ENCODE measurements at regions not wholly inside any gene's neighbourhood (a gene's known extent, or its start where the extent isn't known, plus 50 kb on each side); places are given as distances from the start of the nearest gene placed in this dataset.

GRCh38 chr1:195946500-195946899 is 661.7 kb downstream of the KCNT2 start:
- no peak overlapping the region for H3K27ac Mint-ChIP-seq
- no peaks in the 10 kb centered on the region for H3K27me3 Mint-ChIP-seq
- no peak for ATAC-seq
- H3K4me3 Mint-ChIP-seq, result no peak overlapping the region
- H3K4me1 Mint-ChIP-seq, result no peaks in the 10 kb centered on the region
- H3K9me3 Mint-ChIP-seq, result no peaks in the 10 kb centered on the region
- H3K36me3 Mint-ChIP-seq, result no peaks in the 10 kb centered on the region

GRCh38 chr1:195941795-195942194 is 666.4 kb downstream of the KCNT2 start:
- Mint-ChIP-seq H3K27me3 (no peaks in the 10 kb centered on the region), H3K4me1 (no peaks in the 10 kb centered on the region), H3K9me3 (no peaks in the 10 kb centered on the region), H3K4me3 (no peak overlapping the region), H3K36me3 (no peaks in the 10 kb centered on the region), H3K27ac (no peak overlapping the region)
- ATAC-seq, result no peak

GRCh38 chr1:195941314-195941713 is 666.9 kb downstream of the KCNT2 start:
- H3K4me3 Mint-ChIP-seq, result no peak overlapping the region
- H3K9me3 Mint-ChIP-seq, result no peaks in the 10 kb centered on the region
- H3K27ac Mint-ChIP-seq, result no peak overlapping the region
- no peaks in the 10 kb centered on the region for H3K27me3 Mint-ChIP-seq
- no peaks in the 10 kb centered on the region for H3K4me1 Mint-ChIP-seq
- no peak for ATAC-seq
- no peaks in the 10 kb centered on the region for H3K36me3 Mint-ChIP-seq

- Mint-ChIP-seq H3K27me3 (no peaks in the 10 kb centered on the region), H3K27ac (no peak overlapping the region), H3K4me1 (no peaks in the 10 kb centered on the region), H3K9me3 (no peaks in the 10 kb centered on the region), H3K4me3 (no peak overlapping the region), H3K36me3 (no peaks in the 10 kb centered on the region)
- ATAC-seq, result no peak
Measured at GRCh38 chr1:195939844-195940243, 668.4 kb downstream of the KCNT2 start.

- Mint-ChIP-seq H3K9me3 (no peaks in the 10 kb centered on the region), H3K27ac (no peak overlapping the region), H3K4me1 (no peaks in the 10 kb centered on the region), H3K27me3 (no peaks in the 10 kb centered on the region), H3K4me3 (no peak overlapping the region), H3K36me3 (no peaks in the 10 kb centered on the region)
- no peak for ATAC-seq
Measured at GRCh38 chr1:195934817-195935553, 673.3 kb downstream of the KCNT2 start.

GRCh38 chr1:195933835-195934234 is 674.4 kb downstream of the KCNT2 start:
- H3K9me3 Mint-ChIP-seq, result no peaks in the 10 kb centered on the region
- no peak overlapping the region for H3K4me3 Mint-ChIP-seq
- H3K27me3 Mint-ChIP-seq, result no peaks in the 10 kb centered on the region
- no peak overlapping the region for H3K27ac Mint-ChIP-seq
- H3K36me3 Mint-ChIP-seq, result no peaks in the 10 kb centered on the region
- H3K4me1 Mint-ChIP-seq, result no peaks in the 10 kb centered on the region
- ATAC-seq, result no peak

- H3K4me3 Mint-ChIP-seq, result no peak overlapping the region
- H3K36me3 Mint-ChIP-seq, result no peaks in the 10 kb centered on the region
- no peak for ATAC-seq
- H3K27ac Mint-ChIP-seq, result no peak overlapping the region
- H3K4me1 Mint-ChIP-seq, result no peaks in the 10 kb centered on the region
- H3K9me3 Mint-ChIP-seq, result peaks cover 10% of the 10 kb centered on the region
- H3K27me3 Mint-ChIP-seq, result no peaks in the 10 kb centered on the region
Measured at GRCh38 chr1:195915826-195916225, 692.4 kb downstream of the KCNT2 start.

- no peaks in the 10 kb centered on the region for H3K9me3 Mint-ChIP-seq
- ATAC-seq, result no peak
- no peak overlapping the region for H3K27ac Mint-ChIP-seq
Measured at GRCh38 chr1:195909061-195909460, 699.2 kb downstream of the KCNT2 start.

GRCh38 chr1:195908121-195908520 is 700.1 kb downstream of the KCNT2 start:
- H3K27ac Mint-ChIP-seq, result no peak overlapping the region
- H3K27me3 Mint-ChIP-seq, result no peaks in the 10 kb centered on the region
- H3K4me1 Mint-ChIP-seq, result no peaks in the 10 kb centered on the region
- no peak overlapping the region for H3K4me3 Mint-ChIP-seq
- no peaks in the 10 kb centered on the region for H3K9me3 Mint-ChIP-seq
- no peak for ATAC-seq
- H3K36me3 Mint-ChIP-seq, result no peaks in the 10 kb centered on the region

More at GRCh38 chr1:195909061-195909460, 699.2 kb downstream of the KCNT2 start:
- no peaks in the 10 kb centered on the region for H3K36me3 Mint-ChIP-seq
- H3K4me1 Mint-ChIP-seq, result no peaks in the 10 kb centered on the region
- no peaks in the 10 kb centered on the region for H3K27me3 Mint-ChIP-seq
- H3K4me3 Mint-ChIP-seq, result no peak overlapping the region

- Mint-ChIP-seq H3K4me3 (no peak overlapping the region), H3K4me1 (no peaks in the 10 kb centered on the region), H3K9me3 (no peaks in the 10 kb centered on the region), H3K27ac (no peak overlapping the region), H3K27me3 (no peaks in the 10 kb centered on the region), H3K36me3 (no peaks in the 10 kb centered on the region)
- no peak for ATAC-seq
Measured at GRCh38 chr1:195903203-195903602, 705.0 kb downstream of the KCNT2 start.

- H3K27ac Mint-ChIP-seq, result no peak overlapping the region
- ATAC-seq, result no peak
- no peaks in the 10 kb centered on the region for H3K4me1 Mint-ChIP-seq
- H3K4me3 Mint-ChIP-seq, result no peak overlapping the region
- H3K27me3 Mint-ChIP-seq, result no peaks in the 10 kb centered on the region
- H3K36me3 Mint-ChIP-seq, result no peaks in the 10 kb centered on the region
- H3K9me3 Mint-ChIP-seq, result no peaks in the 10 kb centered on the region
Measured at GRCh38 chr1:195902779-195903178, 705.5 kb downstream of the KCNT2 start.

- ATAC-seq, result no peak
- H3K4me3 Mint-ChIP-seq, result no peak overlapping the region
- H3K4me1 Mint-ChIP-seq, result no peaks in the 10 kb centered on the region
- H3K27me3 Mint-ChIP-seq, result no peaks in the 10 kb centered on the region
- no peak overlapping the region for H3K27ac Mint-ChIP-seq
- H3K36me3 Mint-ChIP-seq, result no peaks in the 10 kb centered on the region
- peaks cover 2% of the 10 kb centered on the region for H3K9me3 Mint-ChIP-seq
Measured at GRCh38 chr1:195899762-195900352, 708.4 kb downstream of the KCNT2 start.

- no peak overlapping the region for H3K4me3 Mint-ChIP-seq
- no peak for ATAC-seq
- no peaks in the 10 kb centered on the region for H3K36me3 Mint-ChIP-seq
- H3K9me3 Mint-ChIP-seq, result peaks cover 2% of the 10 kb centered on the region
- H3K27me3 Mint-ChIP-seq, result no peaks in the 10 kb centered on the region
- no peak overlapping the region for H3K27ac Mint-ChIP-seq
- no peaks in the 10 kb centered on the region for H3K4me1 Mint-ChIP-seq
Measured at GRCh38 chr1:195898924-195899323, 709.3 kb downstream of the KCNT2 start.

GRCh38 chr1:195898373-195898772 is 709.9 kb downstream of the KCNT2 start:
- no peak overlapping the region for H3K4me3 Mint-ChIP-seq

GRCh38 chr1:195897076-195897475 is 711.2 kb downstream of the KCNT2 start:
- H3K4me3 Mint-ChIP-seq, result no peak overlapping the region
- ATAC-seq, result no peak
- H3K4me1 Mint-ChIP-seq, result no peaks in the 10 kb centered on the region
- H3K27ac Mint-ChIP-seq, result no peak overlapping the region
- H3K27me3 Mint-ChIP-seq, result no peaks in the 10 kb centered on the region
- no peaks in the 10 kb centered on the region for H3K36me3 Mint-ChIP-seq
- peaks cover 2% of the 10 kb centered on the region for H3K9me3 Mint-ChIP-seq

More at GRCh38 chr1:195898373-195898772, 709.9 kb downstream of the KCNT2 start:
- no peaks in the 10 kb centered on the region for H3K27me3 Mint-ChIP-seq
- no peaks in the 10 kb centered on the region for H3K4me1 Mint-ChIP-seq
- H3K36me3 Mint-ChIP-seq, result no peaks in the 10 kb centered on the region
- H3K27ac Mint-ChIP-seq, result no peak overlapping the region
- no peak for ATAC-seq
- H3K9me3 Mint-ChIP-seq, result peaks cover 2% of the 10 kb centered on the region

- Mint-ChIP-seq H3K27me3 (no peaks in the 10 kb centered on the region), H3K4me3 (no peak overlapping the region), H3K9me3 (peaks cover 6% of the 10 kb centered on the region), H3K36me3 (no peaks in the 10 kb centered on the region), H3K4me1 (no peaks in the 10 kb centered on the region), H3K27ac (no peak overlapping the region)
- ATAC-seq, result no peak
Measured at GRCh38 chr1:195894411-195894810, 713.8 kb downstream of the KCNT2 start.

Measured in stimulated activated memory B cell treated with anti-CD40 and anti-IgM and Interleukin-4, amounts not matched to agents 10 μg/mL and 1 μg/mL and 100 μg/mL, for 72 hours (primary cell).